Hepatocyte (in vitro differentiated cells): ENCODE measurements at regions not wholly inside any gene's neighbourhood (a gene's known extent, or its start where the extent isn't known, plus 50 kb on each side); places are given as distances from the start of the nearest gene placed in this dataset.
"Not testable (repeated sequence)": the region's sequence is repeated elsewhere in the genome, so short reads cannot be mapped to it uniquely, and the experiment has no call there.

Experiments
- DNase-seq: peaks from one replicate; pipeline ENCODE4 v3.0.0-alpha.2; 2016; ENCODE audit warnings: low spot score
- H2AFZ ChIP-seq: fragments of 200-600 bp; sonication (generic); 2 replicates; pipeline ENCODE4 v1.6.0; 2016; ENCODE audit warnings: antibody characterized with exemption, mild to moderate bottlenecking
- H3K27ac ChIP-seq: fragments of 200-600 bp; sonication (generic); 2 replicates; pipeline ENCODE4 v1.5.1; 2016; ENCODE audit warnings: mild to moderate bottlenecking
- H3K27me3 ChIP-seq: fragments of 200-600 bp; sonication (generic); 2 replicates; pipeline ENCODE4 v1.6.1; 2016
- H3K36me3 ChIP-seq: fragments of 200-600 bp; sonication (generic); replicated peaks from 2 replicates; pipeline ENCODE4 v1.5.1; 2016; ENCODE audit warnings: low read depth; ENCODE audit not compliant: insufficient read depth
- H3K4me1 ChIP-seq: fragments of 200-600 bp; sonication (generic); 2 replicates; pipeline ENCODE4 v1.5.1; 2016; ENCODE audit warnings: mild to moderate bottlenecking, moderate library complexity; ENCODE audit not compliant: insufficient read depth
- H3K4me2 ChIP-seq: fragments of 200-600 bp; sonication (generic); 2 replicates; pipeline ENCODE4 v1.6.0; 2016
- H3K4me3 ChIP-seq: fragments of 200-600 bp; sonication (generic); 2 replicates; pipeline ENCODE4 v1.5.1; 2016; ENCODE audit warnings: mild to moderate bottlenecking
- H3K79me2 ChIP-seq: fragments of 200-600 bp; sonication (generic); 2 replicates; pipeline ENCODE4 v1.6.0; 2017; ENCODE audit warnings: mild to moderate bottlenecking
- H3K9me2 ChIP-seq: fragments of 200-600 bp; sonication (generic); replicated peaks from 2 replicates; pipeline ENCODE4 v1.6.0; 2017; ENCODE audit warnings: mild to moderate bottlenecking; ENCODE audit not compliant: insufficient read depth
- H3K9me3 ChIP-seq: fragments of 200-600 bp; sonication (generic); 2 replicates; pipeline ENCODE4 v1.5.1; 2016; ENCODE audit warnings: low read depth, mild to moderate bottlenecking
- H4K20me1 ChIP-seq: fragments of 200-600 bp; sonication (generic); 2 replicates; pipeline ENCODE4 v1.6.0; 2016; ENCODE audit warnings: mild to moderate bottlenecking; ENCODE audit not compliant: insufficient read depth, poor library complexity, severe bottlenecking
- CTCF ChIP-seq: fragments of 200-600 bp; sonication (generic); IDR thresholded peaks from 2 replicates; pipeline ENCODE4 v1.5.1; 2016; ENCODE audit warnings: antibody characterized with exemption, mild to moderate bottlenecking; ENCODE audit not compliant: poor library complexity
- EZH2 ChIP-seq: fragments of 200-600 bp; sonication (generic); IDR thresholded peaks from 2 replicates; pipeline ENCODE4 v1.6.1; 2016; ENCODE audit warnings: antibody characterized with exemption, mild to moderate bottlenecking, borderline replicate concordance
- EZH2phosphoT487 ChIP-seq: fragments of 200-600 bp; sonication (generic); IDR thresholded peaks from one replicate; pipeline ENCODE4 v1.6.1; 2018; ENCODE audit warnings: antibody characterized with exemption, mild to moderate bottlenecking, low read depth, moderate library complexity; ENCODE audit not compliant: unreplicated experiment, severe bottlenecking
- WGBS: methylation state at CpG from one replicate; pipeline ENCODE4 v1.1.6; 2016; ENCODE audit warnings: low lambda C conversion rate; ENCODE audit errors: missing lambda C conversion rate; 5-methylcytosine and 5-hydroxymethylcytosine counted together

GRCh38 chr17:77531002-77531401 lies 390.2 kb downstream of the SEC14L1 start:
- no peak for DNase-seq
- TF ChIP-seq EZH2phosphoT487 (no peak), CTCF (no peak), EZH2 (no peak)
- 70% methylated on average over 6 of the region's 6 CpGs for WGBS
- Histone ChIP-seq H3K9me2 (no peaks in the 10 kb centered on the region), H3K27ac (no peak overlapping the region), H3K4me3 (no peak overlapping the region), H3K4me1 (peaks cover 7% of the 10 kb centered on the region), H2AFZ (no peak overlapping the region), H3K27me3 (peaks cover 23% of the 10 kb centered on the region), H3K4me2 (no peak overlapping the region), H3K36me3 (no peaks in the 10 kb centered on the region), H3K9me3 (no peaks in the 10 kb centered on the region), H4K20me1 (no peaks in the 10 kb centered on the region), H3K79me2 (no peaks in the 10 kb centered on the region)

- no peaks in the 10 kb centered on the region for H3K9me2 ChIP-seq
- H3K79me2 ChIP-seq, result no peaks in the 10 kb centered on the region
- WGBS, result 95% methylated on average over 6 of the region's 6 CpGs
- peaks cover 23% of the 10 kb centered on the region for H3K27me3 ChIP-seq
- no peaks in the 10 kb centered on the region for H4K20me1 ChIP-seq
- H3K4me2 ChIP-seq, result no peak overlapping the region
- no peaks in the 10 kb centered on the region for H3K9me3 ChIP-seq
- DNase-seq, result no peak
- peaks cover 7% of the 10 kb centered on the region for H3K4me1 ChIP-seq
- no peak for TF ChIP-seq CTCF
- no peak for TF ChIP-seq EZH2phosphoT487
- TF ChIP-seq EZH2, result no peak
- no peak overlapping the region for H3K27ac ChIP-seq
- H3K4me3 ChIP-seq, result no peak overlapping the region
- H2AFZ ChIP-seq, result no peak overlapping the region
- no peaks in the 10 kb centered on the region for H3K36me3 ChIP-seq
Measured at GRCh38 chr17:77531641-77532040, 390.9 kb downstream of the SEC14L1 start.

- H3K27ac ChIP-seq, H3K36me3 ChIP-seq, H3K4me1 ChIP-seq, H2AFZ ChIP-seq, H3K79me2 ChIP-seq, H3K4me2 ChIP-seq, H3K9me3 ChIP-seq, DNase-seq, H4K20me1 ChIP-seq, H3K4me3 ChIP-seq, H3K9me2 ChIP-seq: not testable (repeated sequence)
- peaks cover 14% of the 10 kb centered on the region for H3K27me3 ChIP-seq
- WGBS, result 97% methylated on average over 6 of the region's 6 CpGs
Measured at GRCh38 chr17:77533697-77534096, 392.9 kb downstream of the SEC14L1 start.

GRCh38 chr17:77534137-77534536 lies 393.4 kb downstream of the SEC14L1 start:
- Histone ChIP-seq H3K9me3 (no peaks in the 10 kb centered on the region), H3K4me1 (no peaks in the 10 kb centered on the region)

More at GRCh38 chr17:77534137-77534536, 393.4 kb downstream of the SEC14L1 start:
- H2AFZ ChIP-seq, result no peak overlapping the region
- TF ChIP-seq CTCF (no peak), EZH2phosphoT487 (no peak), EZH2 (no peak)
- H3K4me2 ChIP-seq, result no peak overlapping the region
- H4K20me1 ChIP-seq, result no peaks in the 10 kb centered on the region
- H3K79me2 ChIP-seq, result no peaks in the 10 kb centered on the region
- DNase-seq, result no peak
- 92% methylated on average over 5 of the region's 5 CpGs for WGBS
- H3K36me3 ChIP-seq, result no peaks in the 10 kb centered on the region
- H3K4me3 ChIP-seq, result no peak overlapping the region
- peaks cover 12% of the 10 kb centered on the region for H3K27me3 ChIP-seq
- H3K9me2 ChIP-seq, result no peaks in the 10 kb centered on the region
- H3K27ac ChIP-seq, result no peak overlapping the region
